ENCODE measurements at regions not wholly inside any gene's neighbourhood (a gene's known extent, or its start where the extent isn't known, plus 50 kb on each side); places are given as distances from the start of the nearest gene placed in this dataset.

DNA sequence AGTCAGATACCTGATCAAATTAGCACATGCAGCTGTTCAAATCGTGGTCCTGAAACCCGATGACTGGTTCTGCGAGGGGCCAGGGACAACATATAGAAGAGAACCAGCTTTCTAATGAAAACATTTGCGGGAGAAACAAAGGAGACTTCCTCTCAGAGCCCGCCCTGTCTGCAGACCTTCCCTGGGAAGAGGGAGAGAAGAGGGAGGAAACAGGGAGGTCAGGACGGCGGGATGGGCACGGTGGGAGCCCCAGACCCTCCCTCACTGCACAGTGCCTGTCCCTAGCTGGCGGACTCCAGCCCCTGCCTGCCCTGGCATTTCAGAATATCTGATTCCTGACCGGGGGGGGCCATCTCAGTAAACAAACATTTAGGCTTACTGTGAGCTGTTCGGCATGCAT, 317.3 kb downstream of the FOXL1 start:
- DNase-seq (ENCODE audit: low read depth) = no peak
- H3K4me3 ChIP-seq (ENCODE audit: low read depth, low read length) = no peak overlapping the region
- no peak for TF ChIP-seq CTCF (IDR thresholded peaks at IDR 0.05; ENCODE audit: insufficient read depth, low read depth, low read length, missing control alignments)

DNA sequence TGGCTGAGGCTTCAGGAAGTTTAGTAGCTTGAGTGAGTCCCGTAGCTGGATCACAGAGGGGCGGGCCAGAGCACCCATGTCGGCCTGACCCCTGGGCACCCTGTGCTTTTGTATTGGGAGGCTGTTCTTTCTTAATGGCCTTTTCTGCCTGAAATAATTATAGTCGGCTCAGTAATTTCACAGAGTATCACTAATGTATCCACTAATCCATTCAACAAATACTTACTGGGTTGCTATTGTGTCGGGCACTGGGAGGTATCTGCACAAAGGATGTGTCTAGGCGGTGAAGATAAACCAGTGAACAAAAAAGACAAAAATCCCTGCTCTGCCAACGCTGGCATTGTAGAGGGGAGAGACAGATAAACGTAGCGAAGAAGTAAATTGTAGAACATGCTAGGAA, 318.6 kb downstream of the FOXL1 start:
- no peak for DNase-seq (ENCODE audit: low read depth)
- H3K4me3 ChIP-seq (ENCODE audit: low read depth, low read length) = no peak overlapping the region
- no peak for TF ChIP-seq CTCF (IDR thresholded peaks at IDR 0.05; ENCODE audit: insufficient read depth, low read depth, low read length, missing control alignments)

- no peak for TF ChIP-seq CTCF (IDR thresholded peaks at IDR 0.05; ENCODE audit: insufficient read depth, low read depth, low read length, missing control alignments)
- H3K4me3 ChIP-seq (ENCODE audit: low read depth, low read length) = no peak overlapping the region
- no peak for DNase-seq (ENCODE audit: low read depth)
These were observed 319.1 kb downstream of the FOXL1 start for GRCh38 chr16:86897486-86897885.

- TF ChIP-seq CTCF (IDR thresholded peaks at IDR 0.05; ENCODE audit: insufficient read depth, low read depth, low read length, missing control alignments) = no peak
- DNase-seq (ENCODE audit: low read depth) = no peak
- H3K4me3 ChIP-seq (ENCODE audit: low read depth, low read length) = no peak overlapping the region
These were observed 320.0 kb downstream of the FOXL1 start for GRCh38 chr16:86898386-86898785.

GRCh38 chr16:86899151-86899550, 320.8 kb downstream of the FOXL1 start:
- DNase-seq (ENCODE audit: low read depth) = no peak
- no peak for TF ChIP-seq CTCF (IDR thresholded peaks at IDR 0.05; ENCODE audit: insufficient read depth, low read depth, low read length, missing control alignments)
- no peak overlapping the region for H3K4me3 ChIP-seq (ENCODE audit: low read depth, low read length)

DNA sequence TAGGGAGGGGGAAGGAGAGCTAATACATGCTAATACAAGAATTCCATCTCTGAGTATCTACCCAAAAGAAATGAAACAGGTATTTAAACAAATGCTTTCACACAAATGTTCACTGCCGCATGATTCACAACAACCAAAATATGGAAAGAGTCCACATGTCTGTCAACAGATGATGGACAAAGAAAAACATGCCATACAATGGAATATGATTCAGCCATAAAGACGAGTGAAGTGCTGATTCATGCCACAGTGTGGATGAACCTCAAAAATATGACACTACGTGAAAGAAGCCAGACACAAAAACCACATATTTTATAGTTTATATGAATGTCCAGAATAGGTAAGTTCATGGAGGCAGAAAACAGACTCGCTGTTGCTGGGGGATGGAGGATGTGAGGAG, 321.4 kb downstream of the FOXL1 start:
- no peak overlapping the region for H3K4me3 ChIP-seq (ENCODE audit: low read depth, low read length)
- no peak for DNase-seq (ENCODE audit: low read depth)
- TF ChIP-seq CTCF (IDR thresholded peaks at IDR 0.05; ENCODE audit: insufficient read depth, low read depth, low read length, missing control alignments) = no peak

DNA sequence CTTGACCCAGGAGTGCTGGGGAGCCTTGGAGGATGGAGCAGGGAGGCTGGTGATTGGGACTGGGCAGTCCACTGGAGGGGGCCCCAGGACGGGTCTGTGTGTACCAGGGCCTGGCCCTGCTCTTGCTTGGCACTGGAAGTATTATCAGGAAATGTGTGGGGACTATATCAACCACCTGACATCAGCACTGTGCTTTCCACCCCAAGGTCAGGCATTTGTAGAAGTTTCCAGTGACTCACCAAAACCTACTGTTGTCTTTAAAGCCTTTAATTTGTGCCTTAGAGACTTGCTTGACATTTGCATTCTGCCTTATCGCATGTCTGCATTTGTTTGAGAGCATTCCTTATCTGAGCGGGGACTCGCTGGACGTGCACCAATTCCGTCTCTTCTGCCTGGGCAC, 323.1 kb downstream of the FOXL1 start:
- no peak for DNase-seq (ENCODE audit: low read depth)
- H3K4me3 ChIP-seq (ENCODE audit: low read depth, low read length) = no peak overlapping the region
- no peak for TF ChIP-seq CTCF (IDR thresholded peaks at IDR 0.05; ENCODE audit: insufficient read depth, low read depth, low read length, missing control alignments)

Data from GM12865 (cell line).